Mucosa of rectum (tissue), 2 donors: ENCODE measurements at regions not wholly inside any gene's neighbourhood (a gene's known extent, or its start where the extent isn't known, plus 50 kb on each side); places are given as distances from the start of the nearest gene placed in this dataset.
"Not testable (repeated sequence)": the region's sequence is repeated elsewhere in the genome, so short reads cannot be mapped to it uniquely, and the experiment has no call there.

Experiments
- H3K27ac ChIP-seq, 2 donors: one replicate each; pipeline ENCODE4 v1.7.0; 2013; ENCODE audit warnings: inconsistent platforms in 2 of 2, low read depth in 2 of 2, low read length in 2 of 2
- H3K27me3 ChIP-seq, 2 donors: one replicate each; pipeline ENCODE4 v1.7.0; 2013; ENCODE audit warnings: low read length in 2 of 2; ENCODE audit not compliant: control insufficient read depth in 2 of 2, insufficient read depth in 2 of 2
- H3K36me3 ChIP-seq, 2 donors: one replicate each; pipeline ENCODE4 v1.7.0; 2013; ENCODE audit warnings: low read length in 2 of 2; ENCODE audit not compliant: control insufficient read depth in 2 of 2, insufficient read depth in 2 of 2
- H3K4me1 ChIP-seq, 2 donors: one replicate each; pipeline ENCODE4 v1.7.0; 2013; ENCODE audit warnings: low read length in 2 of 2, mild to moderate bottlenecking in 1 of 2; ENCODE audit not compliant: control insufficient read depth in 2 of 2, insufficient read depth in 2 of 2
- H3K4me3 ChIP-seq, 2 donors: one replicate each; pipeline ENCODE4 v1.7.0; 2013; ENCODE audit warnings: low read length in 2 of 2
- H3K9ac ChIP-seq, 2 donors: one replicate each; pipeline ENCODE4 v1.7.0; 2013; ENCODE audit warnings: low read length in 2 of 2, low read depth in 1 of 2, mild to moderate bottlenecking in 1 of 2
- H3K9me3 ChIP-seq, 2 donors: one replicate each; pipeline ENCODE4 v1.7.0; 2013; ENCODE audit warnings: low read length in 2 of 2; ENCODE audit not compliant: control insufficient read depth in 2 of 2
- donor health status: healthy.
- donor health status: Normal muscosa, but diverticular disease.

DNA sequence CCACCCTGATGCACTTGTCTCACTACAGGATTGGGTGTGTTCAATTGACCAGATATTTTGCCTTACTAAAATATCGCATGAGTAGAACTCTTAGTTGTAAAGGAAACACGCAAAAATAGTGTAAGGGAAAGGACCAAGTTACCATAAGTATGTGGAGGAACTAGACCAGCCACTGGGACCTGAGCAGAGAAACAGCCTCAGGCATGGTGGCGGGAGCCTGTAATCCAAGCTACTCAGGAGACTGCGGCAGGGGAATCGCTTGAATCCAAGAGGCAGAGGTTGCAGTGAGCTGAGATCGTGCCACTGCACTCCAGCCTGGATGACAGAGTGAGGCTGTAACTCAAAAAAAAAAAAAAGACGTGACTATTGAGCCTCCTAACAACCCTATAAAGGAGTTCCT is 117.9 kb upstream of the SPATA31C2 start:
- Histone ChIP-seq H3K27me3 (no peaks in the 10 kb centered on the region), H3K36me3 (no peaks in the 10 kb centered on the region), H3K9ac (no peak overlapping the region), H3K4me3 (no peak overlapping the region), H3K4me1 (no peaks in the 10 kb centered on the region), H3K9me3 (peaks cover 0 to 7% of the 10 kb centered on the region in 2 donors), H3K27ac (no peak overlapping the region)

DNA sequence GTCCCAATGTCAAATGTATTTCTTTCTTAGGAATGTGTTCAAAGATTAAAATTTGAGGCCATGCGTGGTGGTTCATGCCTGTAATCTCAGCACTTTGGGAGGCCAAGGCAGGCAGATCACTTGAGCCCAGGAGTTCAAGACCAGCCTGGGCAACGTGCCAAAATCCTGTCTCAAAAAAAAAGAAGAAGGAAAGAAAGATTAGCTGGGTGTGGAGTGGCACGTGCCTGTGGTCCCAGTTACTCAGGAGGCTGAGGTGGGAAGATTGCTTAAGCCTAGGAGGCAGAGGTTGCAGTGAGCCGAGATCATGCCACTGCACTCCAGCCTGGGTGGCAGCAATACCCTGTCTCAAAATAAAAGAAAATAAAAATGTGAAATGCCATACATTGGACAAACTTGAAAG is 117.5 kb upstream of the SPATA31C2 start:
- H3K9me3 ChIP-seq, H3K4me1 ChIP-seq, H3K27ac ChIP-seq, H3K36me3 ChIP-seq, H3K27me3 ChIP-seq, H3K9ac ChIP-seq, H3K4me3 ChIP-seq: not testable (repeated sequence)

DNA sequence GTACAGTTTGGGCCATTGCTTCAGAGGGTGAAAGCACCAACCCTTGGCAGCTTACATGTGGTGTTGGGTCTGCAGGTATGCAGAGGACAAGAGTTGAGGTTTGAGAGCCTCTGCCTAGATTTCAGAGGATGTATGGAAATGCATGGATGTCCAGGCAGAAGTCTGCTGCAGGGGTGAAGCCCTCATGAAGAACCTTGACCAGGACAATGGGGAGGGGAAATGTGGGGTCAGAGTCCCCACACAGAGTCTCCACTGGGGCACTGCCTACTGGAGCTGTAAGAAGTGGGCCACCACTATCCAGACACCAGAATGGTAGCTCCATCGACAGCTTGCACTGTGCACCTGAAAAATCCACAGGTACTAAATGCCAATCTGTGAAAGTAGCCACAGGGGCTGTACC is 113.6 kb upstream of the SPATA31C2 start:
- Histone ChIP-seq H3K36me3 (no peaks in the 10 kb centered on the region), H3K27me3 (no peaks in the 10 kb centered on the region), H3K9ac (no peak overlapping the region), H3K4me1 (no peaks in the 10 kb centered on the region), H3K27ac (no peak overlapping the region), H3K9me3 (peaks cover 0 to 7% of the 10 kb centered on the region in 2 donors), H3K4me3 (no peak overlapping the region)

DNA sequence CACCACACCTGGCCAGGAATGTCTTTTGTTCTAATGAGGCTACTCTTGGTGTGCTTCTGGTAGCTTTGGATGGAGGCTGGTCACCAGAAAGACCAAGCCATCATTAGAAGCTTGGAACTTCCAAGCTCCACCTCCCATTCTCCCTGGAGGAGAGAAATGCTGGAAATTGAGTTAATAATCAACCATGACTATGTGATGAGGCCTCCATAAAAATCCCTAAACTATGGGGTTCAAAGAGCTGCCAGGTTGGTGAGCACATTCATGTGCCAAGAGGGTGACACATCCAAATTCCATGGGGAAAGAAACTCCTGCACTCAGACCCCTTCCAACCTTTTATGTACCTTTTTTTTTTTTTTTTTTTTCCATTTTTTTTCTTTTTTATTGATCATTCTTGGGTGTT is 105.5 kb upstream of the SPATA31C2 start:
- no peak overlapping the region for H3K27ac ChIP-seq
- no peaks in the 10 kb centered on the region for H3K27me3 ChIP-seq
- no peak overlapping the region for H3K9ac ChIP-seq
- no peaks in the 10 kb centered on the region for H3K9me3 ChIP-seq
- H3K4me1 ChIP-seq, result no peaks in the 10 kb centered on the region
- no peak overlapping the region for H3K4me3 ChIP-seq
- no peaks in the 10 kb centered on the region for H3K36me3 ChIP-seq

DNA sequence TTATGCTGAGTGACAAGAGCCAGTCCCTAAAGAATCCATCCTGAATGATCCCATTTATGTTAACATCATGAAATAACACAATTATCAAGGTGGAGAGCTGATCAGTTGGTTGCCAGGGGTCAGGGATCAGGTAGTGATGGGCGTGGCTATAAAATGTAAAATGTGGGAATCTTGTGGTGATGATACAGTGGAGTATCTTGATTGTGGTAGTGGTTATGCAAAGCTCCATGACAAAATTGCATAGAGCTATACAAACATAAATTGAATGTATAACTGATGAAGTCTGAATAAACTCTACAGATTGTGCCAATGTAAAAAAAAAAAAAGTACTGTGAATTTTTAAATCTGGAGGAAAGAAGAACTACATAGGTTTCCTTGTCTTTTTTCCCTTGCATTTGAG is 104.6 kb upstream of the SPATA31C2 start:
- Histone ChIP-seq H3K4me1 (no peaks in the 10 kb centered on the region), H3K27ac (no peak overlapping the region), H3K36me3 (no peaks in the 10 kb centered on the region), H3K27me3 (no peaks in the 10 kb centered on the region), H3K9me3 (no peaks in the 10 kb centered on the region), H3K9ac (no peak overlapping the region), H3K4me3 (no peak overlapping the region)

DNA sequence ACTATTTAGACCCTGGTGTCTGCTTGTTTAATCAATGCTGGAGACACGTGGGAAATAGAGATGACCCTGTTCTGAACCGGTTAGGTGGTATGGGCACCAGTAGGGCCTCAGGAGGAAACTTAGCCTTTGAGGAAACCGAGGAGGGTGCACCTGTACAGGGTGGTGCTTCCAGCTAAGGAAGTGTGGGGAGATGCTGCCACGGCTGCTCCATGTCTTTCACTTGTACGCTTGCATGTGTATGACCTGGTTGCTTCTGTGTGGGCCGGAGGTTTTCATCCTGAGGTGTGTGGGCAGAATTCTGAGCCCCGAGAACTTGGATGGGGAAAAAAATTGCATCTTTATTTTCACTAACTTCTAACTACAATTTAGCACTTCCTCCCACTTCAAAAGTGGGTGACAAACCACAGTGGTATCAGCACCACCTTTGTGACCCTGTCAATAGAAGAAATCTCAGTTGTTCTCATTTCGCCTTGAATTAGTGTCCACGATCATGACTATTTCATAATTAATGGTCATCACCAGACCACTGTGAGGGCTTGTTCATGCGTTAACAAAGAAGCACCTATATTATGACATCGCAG is 99.8 kb upstream of the SPATA31C2 start:
- H3K36me3 ChIP-seq, result no peaks in the 10 kb centered on the region
- H3K9ac ChIP-seq, result no peak overlapping the region
- H3K27me3 ChIP-seq, result no peaks in the 10 kb centered on the region
- no peaks in the 10 kb centered on the region for H3K4me1 ChIP-seq
- no peaks in the 10 kb centered on the region for H3K9me3 ChIP-seq
- no peak overlapping the region for H3K4me3 ChIP-seq
- no peak overlapping the region for H3K27ac ChIP-seq

DNA sequence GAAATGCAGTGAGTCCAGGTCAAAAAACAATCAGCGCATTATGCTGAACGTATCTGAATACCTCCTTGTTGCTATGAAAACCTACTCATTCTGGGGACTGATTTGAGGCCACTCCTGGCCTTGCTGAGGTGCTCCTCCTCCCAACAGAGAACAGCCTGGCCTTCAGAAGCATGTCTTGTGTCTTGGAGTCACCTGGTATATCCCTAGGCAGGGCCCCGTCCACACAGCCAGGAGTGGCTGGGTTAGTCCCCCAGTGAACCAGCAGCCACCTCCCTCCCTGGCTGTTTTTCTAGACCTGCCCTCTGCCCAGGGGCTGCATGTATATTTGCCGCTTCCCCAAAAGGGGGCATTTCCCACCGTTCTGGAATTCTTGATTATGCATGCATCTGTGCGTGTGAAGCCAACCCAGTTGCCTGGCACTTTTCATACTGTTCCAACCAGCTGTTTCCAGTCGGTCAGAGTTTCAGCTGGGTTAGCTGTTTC is 99.2 kb upstream of the SPATA31C2 start:
- Histone ChIP-seq H3K27me3 (no peaks in the 10 kb centered on the region), H3K9me3 (no peaks in the 10 kb centered on the region), H3K4me3 (no peak overlapping the region), H3K36me3 (no peaks in the 10 kb centered on the region), H3K4me1 (no peaks in the 10 kb centered on the region), H3K27ac (no peak overlapping the region), H3K9ac (no peak overlapping the region)

DNA sequence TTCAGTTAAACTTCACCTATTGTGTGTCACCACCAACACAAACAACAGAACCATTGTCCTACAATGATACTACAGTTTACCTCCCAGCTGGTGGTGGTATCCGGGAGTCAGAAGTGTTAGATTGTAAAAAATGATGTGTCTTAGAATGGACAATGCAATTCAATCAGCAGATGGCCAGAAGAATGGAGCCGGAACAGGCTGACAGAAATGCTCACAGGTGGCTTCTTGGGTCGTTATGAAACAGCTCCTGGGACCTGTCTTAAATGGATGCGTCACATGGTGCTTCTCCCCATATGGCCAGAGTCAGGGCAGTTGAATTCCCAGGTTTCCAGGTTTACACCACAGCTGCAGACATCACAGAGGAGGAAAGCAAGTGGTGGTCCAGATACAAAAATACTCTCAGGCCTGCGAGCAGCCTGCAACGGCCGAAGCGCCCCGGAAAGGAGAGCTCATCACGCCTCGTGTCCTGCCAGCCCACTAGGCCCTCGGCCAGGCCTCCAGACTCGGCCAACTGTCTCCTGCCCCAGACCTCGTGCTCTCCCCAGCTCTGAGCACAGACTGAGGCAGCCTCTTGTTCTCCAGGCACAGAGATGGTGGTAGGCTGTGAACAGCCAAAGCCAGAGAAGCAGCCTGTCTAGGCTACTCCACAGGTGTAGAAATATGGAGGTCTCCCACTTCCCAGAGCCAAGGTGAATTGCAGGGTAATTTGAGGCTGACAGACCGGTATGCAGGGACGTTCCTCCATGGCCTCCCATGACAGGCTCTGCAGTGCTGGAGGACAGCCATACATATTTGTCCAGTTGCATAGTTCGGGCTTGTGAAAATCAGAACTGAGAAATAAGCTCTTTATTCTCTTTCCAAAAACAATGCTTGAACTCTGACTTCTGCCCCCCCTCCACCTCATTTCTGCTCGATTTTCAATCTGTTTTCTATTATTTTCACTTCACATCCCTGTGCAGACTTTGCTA is 98.5 kb upstream of the SPATA31C2 start:
- no peak overlapping the region for H3K27ac ChIP-seq
- H3K36me3 ChIP-seq, result no peaks in the 10 kb centered on the region
- H3K9me3 ChIP-seq, result no peaks in the 10 kb centered on the region
- no peaks in the 10 kb centered on the region for H3K4me1 ChIP-seq
- H3K4me3 ChIP-seq, result no peak overlapping the region
- H3K27me3 ChIP-seq, result no peaks in the 10 kb centered on the region
- H3K9ac ChIP-seq, result no peak overlapping the region

DNA sequence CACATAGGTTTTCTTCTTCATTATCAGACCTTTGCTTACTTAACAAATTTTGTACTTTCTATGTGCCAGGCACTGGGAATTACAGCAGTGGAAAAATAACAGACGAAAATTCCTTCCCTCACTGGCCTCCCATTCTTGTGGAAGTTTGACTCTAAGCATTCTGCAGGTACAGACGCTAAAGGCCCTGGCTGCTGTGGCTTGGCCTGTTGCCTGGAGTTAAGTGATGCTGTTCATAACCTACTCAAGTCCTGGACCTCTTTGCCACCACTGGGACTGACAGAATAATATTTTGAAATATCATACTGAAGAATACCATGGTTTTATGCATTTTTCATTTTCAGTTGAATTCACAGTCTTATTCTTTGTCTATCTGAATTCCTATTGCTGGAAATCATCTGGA is 97.3 kb upstream of the SPATA31C2 start:
- Histone ChIP-seq H3K4me1 (no peaks in the 10 kb centered on the region), H3K9ac (no peak overlapping the region), H3K27me3 (no peaks in the 10 kb centered on the region), H3K36me3 (no peaks in the 10 kb centered on the region), H3K9me3 (no peaks in the 10 kb centered on the region), H3K4me3 (no peak overlapping the region), H3K27ac (no peak overlapping the region)

DNA sequence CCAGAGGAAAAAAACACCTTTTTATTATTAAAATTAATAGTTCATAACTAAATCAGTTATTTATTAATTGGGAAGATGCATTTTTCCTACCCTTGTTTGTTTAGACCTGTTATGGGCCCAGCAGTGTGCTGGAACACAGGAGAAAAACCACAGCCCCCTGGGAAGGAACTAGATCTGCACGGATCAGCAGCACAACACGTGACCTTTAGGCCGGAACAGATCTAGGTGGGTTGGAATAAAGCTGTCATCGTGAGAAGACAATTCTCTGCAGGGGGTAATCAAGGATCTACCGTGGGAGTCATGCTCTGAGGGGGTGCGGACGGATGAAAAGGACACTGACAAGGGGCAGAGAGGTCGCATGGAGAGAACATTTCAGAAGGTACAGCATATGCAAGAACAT is 95.8 kb upstream of the SPATA31C2 start:
- Histone ChIP-seq H3K9me3 (no peaks in the 10 kb centered on the region), H3K27ac (no peak overlapping the region), H3K4me1 (no peaks in the 10 kb centered on the region), H3K27me3 (no peaks in the 10 kb centered on the region), H3K4me3 (no peak overlapping the region), H3K9ac (no peak overlapping the region), H3K36me3 (no peaks in the 10 kb centered on the region)
